ENCODE measurements at regions not wholly inside any gene's neighbourhood (a gene's known extent, or its start where the extent isn't known, plus 50 kb on each side); places are given as distances from the start of the nearest gene placed in this dataset.

DNA sequence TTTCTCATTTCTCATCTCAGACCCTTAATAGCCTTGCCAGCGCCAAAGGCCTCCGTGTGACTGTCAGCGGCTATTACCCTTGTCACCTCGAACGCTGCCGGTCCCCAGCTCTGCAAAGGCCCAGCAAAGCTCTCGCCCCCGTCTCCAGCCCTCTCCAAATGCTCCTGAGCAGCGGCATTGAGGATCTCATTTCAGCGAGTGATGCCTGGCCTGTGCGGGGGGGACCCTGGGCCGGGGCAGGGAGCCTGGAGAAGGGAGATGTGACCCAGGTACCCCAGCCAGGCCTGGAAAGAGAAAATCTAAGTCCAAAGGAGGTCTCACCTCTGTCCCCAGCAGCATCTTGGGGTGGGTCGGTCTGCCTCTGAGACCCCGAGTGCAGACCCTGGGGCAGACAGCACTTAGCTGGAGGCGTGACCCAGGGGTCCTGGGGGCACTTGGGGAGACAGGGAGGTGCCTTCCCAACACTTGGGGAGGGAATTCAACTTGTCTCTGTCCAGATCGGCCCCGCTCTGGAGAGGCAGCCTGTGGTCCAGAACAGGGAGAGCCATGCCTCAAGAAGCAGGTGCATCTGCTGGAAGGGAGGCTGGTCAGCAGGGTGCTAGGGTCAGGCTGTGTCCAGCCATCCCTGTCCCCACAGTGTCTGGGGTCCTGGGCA, 521.3 kb downstream of the TBC1D22A start:
- no peak for DNase-seq (ENCODE audit: low read depth)

DNA sequence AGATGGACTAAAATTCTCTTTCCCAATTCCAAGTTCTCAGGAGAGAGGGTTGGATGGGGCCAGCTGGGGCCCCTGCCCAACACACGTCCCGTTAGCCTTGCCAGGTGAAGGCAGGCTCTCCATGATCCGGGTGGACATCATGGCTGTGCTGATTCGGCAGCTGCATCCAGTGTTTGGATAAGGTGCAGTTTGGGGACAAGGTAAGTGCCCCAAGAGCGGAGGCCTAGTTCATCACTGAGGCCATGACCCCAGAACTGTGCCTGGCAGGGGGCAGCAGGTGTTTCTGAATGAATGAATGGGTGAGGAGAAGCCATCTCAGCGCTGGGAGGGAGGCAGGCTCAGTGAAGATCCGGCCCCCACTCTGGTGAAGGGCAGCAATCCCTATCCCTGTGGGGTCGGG, 520.4 kb downstream of the TBC1D22A start:
- DNase-seq (ENCODE audit: low read depth) = no peak

DNA sequence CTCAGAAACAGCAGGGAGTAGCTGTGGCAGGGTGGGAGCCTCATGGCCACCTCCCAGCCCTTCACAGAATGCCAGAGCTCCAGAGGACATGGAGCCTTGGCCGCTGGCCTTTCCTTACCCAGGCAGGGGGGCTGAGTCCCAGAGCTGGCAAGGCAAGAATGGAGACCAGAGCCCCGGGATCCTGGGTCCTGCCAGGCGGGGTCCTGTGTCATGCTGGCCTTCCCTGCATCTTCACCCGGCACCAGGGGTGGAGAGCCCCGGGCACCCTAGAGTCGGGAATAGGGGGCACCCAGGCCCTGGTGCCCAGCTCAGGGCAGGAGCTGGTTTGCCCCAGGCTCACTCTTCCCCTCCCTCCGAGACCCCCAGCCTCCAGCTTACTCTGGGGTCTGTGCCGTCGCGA, 519.9 kb downstream of the TBC1D22A start:
- no peak for DNase-seq (ENCODE audit: low read depth)

DNA sequence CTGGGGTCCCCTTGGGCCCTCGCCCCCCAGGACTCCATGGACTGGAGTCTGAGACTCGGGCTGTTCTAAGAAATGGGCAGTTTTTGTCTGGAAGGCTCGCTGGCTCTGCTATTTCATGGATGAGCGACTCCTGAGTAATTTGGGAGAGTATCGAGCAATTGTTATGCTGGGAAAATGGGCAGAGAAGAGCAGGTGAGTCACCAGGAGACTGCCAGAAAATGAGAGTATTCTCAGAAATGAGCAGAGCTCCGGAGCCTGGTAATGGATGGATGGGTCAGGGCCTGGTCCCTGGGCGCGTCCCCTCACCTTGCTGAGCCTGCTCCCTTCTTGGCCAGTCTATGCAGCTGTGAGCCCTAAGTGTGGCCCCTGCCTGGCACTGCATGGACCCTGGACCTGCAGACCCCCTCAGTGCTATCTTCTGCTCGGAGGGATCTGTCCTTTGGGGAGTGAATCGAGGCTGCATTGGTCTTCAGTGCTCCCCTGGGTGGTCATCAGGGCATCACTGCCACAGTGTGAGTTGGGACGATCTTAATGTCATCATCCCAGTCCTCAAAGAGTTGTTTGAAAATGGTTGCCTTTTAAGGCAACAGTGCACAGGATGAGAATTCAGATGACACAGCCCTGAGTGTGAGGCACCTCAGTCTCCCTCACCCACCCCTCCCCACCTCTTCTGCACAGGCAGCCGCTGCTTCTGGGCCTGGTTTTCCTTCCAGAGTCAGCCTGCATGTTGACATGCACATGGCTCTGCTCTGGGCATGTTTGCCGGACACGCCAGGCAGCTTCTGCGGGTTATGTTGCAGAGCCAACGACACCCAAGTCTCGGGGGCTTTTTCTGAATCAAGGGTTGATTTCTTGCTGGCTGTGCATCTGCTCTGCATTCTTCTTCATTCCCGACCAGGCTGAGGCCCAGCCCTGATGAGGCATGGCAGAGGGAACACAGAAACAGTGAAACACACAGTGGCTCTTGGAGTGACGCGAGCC, 519.0 kb downstream of the TBC1D22A start:
- peak; percentile 44 for DNase-seq (ENCODE audit: low read depth)

DNA sequence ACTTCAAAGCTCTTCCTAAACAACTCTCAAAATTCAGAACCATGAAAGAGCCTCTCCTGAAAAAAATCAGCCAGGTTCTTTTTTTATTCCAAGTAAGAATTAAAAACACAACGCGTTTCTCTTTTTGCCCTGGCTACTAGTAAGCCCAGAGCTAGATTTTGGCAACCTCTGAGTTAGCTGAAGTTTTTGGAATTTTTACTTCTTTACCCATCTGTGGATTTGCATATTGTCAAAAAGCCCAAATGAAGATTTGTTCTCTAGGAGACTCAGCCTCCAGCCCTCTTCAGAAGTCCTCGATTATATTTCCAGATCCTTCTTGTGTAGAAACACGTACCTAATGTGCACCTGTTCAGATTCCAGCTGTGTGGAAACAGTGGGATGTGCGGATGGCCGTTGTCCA, 517.9 kb downstream of the TBC1D22A start:
- no peak for DNase-seq (ENCODE audit: low read depth)

DNA sequence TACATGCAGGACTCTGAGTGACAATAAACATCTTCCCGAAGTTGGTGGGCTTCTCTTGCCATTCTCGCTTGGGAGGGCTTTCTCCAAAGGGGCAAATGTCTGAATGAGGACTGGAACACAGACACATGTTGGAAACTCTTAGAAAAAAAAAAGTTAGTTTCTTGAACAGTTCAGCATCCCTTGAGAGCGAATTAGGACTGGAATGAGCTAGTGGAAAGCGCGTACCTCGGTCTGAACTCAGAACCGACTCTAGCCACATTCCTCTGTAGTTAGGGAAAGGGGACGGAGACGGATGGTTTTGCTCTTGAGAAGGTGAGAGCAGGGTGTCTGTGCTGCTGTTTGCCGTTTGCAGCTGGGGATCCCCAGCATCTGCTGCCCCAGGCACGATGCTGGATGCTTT, 517.3 kb downstream of the TBC1D22A start:
- DNase-seq (ENCODE audit: low read depth) = no peak

DNA sequence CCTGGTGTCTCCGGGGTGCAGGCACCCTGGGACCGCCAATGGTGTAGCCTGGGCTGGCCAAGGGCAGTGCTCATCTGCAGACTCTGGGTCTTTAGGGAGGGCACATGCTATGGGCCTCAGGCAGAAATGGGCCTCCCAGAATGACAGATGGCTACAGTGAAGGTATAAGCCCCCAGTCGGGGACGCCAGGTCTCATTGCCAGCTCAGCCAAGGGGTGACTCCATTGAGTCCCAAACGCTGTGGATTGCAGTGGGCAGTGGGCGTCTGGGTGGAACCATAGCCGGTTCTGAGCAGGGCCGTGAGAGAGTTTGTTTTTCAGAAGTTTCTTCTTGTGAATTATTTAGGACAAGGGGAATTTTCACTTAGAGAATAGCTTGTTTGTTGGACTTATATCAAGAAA, 516.9 kb downstream of the TBC1D22A start:
- no peak for DNase-seq (ENCODE audit: low read depth)

DNA sequence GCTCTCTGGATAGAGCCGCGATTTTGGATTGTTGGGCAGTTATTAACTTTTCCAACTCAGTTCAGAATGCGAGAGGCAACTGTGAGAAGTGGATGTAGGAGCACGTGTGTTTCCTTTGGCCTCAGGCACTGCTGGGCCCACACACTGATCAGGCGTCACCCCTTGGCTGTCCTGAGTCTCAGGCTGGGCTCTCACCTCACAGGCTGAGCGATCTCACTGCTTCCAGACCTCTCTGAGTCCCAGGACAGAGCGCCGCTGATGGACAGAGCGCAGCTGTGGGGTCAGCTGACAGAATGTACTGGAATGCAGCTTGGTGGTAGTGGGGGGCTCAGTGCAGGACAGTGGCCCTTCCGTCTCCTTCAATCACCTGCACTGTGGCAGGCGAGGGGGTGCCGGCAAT, 516.2 kb downstream of the TBC1D22A start:
- no peak for DNase-seq (ENCODE audit: low read depth)

DNA sequence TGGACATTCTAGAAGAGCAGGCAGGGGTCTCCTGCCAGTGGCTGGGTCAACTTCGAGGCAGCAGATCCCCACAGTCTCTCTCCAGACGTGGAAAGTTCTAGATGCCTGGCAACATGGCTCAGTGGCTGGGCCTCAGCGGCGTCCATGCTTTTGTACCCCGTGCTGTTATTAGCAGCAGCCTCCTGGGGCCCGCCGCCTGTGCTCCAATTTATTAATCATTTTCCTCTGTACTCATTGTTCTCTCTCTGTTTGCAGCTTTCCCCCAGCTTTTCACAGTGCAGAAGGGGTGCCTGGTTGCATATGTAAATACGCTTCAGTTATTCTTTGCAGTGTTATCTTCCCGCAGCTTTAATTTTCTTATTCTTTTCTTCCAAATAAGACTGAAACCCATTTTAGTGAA, 515.1 kb downstream of the TBC1D22A start:
- no peak for DNase-seq (ENCODE audit: low read depth)

DNA sequence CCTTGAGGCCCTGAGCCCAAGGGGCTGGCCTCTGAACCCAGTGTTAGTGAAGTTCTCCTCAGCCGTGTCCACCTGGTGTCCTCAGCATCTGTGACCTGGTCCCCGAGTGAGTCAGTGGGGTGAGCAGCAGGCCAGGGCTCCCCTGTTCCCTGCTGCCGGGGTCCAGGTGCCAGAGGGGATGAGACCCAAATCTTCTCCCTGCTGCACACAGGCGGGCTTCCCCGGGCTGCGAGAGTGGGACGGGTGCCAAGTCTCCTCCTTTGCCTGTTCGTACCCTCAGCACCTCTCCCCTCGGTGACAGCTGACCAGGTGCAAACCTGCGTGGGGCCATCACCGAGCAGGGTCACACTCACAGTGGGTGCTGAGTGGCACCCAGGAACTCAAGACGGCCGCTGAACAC, 514.5 kb downstream of the TBC1D22A start:
- DNase-seq (ENCODE audit: low read depth) = no peak

DNA sequence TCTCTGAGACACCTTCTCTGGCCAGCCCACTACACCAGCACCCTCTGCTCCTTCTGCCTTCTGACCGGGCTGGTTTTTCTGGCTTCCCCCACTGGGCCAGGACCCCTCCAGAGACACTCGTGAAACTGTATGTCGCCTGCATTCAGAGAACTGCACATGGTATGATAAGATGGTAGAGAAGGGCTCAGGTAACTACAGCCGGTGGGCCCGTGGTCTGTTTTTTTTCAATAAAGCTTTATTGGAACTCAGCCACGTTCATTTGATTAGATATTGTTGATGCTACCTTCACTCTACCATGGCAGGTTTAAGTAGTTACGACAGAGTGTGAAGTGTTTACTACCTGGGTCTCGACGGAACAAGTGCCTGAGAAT, 514.0 kb downstream of the TBC1D22A start:
- DNase-seq (ENCODE audit: low read depth) = no peak

DNA sequence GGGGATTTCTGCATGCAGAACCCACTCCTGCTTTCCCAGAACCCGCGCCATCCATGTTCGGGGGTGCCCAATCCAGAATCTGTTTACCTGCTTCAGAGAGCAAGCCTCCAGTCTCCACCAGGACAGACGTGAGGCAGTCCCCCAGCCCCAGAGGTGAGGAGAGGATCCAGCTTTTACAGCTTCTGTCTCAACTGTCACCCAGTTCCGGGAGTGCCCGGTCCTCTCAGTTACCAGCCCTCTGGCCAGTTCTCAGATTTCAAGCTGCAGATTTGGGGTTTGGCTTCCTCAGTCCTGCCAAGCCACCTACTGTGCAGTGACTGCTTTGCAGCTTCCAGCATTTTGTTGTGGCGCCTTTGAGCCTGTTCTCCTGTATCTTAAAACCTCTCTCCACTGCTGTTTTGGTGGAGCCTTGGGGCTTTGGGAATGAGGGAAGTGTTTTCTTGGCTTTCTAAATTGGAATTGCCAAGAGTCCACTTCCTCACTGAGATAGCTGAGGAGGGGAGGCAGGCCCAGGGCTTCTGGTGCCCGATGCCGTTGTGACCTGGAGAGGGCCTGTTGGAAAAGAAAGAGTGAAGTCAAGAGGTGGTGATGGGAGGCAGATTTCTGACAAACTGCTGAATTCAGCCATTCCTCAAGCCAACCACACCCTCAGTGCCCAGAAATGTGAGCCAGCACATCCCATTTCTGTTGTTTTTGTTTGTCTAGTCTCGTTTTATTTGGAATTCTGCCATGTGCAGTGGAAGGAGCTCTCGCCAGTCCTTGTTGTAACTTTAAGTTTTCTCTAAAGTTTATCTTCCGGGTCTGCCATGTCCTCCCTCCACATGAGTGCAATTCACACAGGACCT, 513.4 kb downstream of the TBC1D22A start:
- DNase-seq (ENCODE audit: low read depth) = no peak

DNA sequence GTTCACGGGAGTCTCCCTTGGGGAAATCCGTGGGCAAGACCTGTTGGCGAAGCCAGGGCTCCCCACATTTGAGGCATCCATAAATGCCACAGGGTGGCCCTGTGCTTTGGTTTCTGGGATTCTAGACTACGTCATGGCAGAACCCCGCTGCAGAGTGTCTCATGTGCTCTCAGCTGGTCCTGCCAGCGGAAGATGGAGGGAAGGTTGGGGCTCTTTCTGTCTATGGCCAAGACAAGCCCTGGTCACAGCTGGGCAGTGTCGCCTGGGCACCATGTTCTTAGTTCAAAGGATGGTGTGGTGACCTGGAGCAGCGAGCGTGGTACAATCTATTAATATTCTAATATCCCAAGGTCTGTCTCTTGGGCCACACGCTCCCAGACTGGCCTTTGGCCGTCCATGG, 511.7 kb downstream of the TBC1D22A start:
- no peak for DNase-seq (ENCODE audit: low read depth)

DNA sequence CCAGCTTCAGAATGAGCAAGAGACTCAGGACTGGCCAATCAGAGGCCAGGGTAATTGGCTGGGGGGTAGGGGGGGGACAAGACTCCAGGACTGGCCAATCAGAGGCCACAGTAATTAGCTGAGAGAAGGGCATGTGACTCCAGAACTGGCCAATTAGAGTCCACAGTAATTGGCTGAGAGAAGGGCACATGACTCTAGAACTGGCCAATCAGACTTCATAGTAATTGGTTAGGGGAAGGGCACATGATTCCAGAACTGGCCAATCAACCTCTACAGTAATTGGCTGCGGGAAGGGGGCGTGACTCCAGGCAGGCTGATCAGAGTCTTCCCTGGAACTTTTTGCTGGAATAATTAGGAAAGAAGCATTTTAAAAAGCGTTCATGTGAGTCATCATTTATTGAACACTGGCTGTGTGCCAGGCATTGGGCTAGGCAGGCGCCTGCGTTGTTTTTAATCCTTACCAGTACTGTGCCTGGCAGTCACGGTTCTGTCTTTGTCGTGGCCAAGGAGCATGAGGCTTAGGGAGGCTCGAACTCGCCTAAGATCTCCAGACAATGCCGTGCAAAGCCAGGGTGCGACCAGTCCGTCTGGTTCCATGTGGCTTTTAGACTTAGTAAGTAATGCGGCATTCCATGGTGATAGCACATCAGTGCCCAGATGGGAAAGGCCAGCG, 508.1 kb downstream of the TBC1D22A start:
- DNase-seq (ENCODE audit: low read depth) = peak; percentile 24

DNA sequence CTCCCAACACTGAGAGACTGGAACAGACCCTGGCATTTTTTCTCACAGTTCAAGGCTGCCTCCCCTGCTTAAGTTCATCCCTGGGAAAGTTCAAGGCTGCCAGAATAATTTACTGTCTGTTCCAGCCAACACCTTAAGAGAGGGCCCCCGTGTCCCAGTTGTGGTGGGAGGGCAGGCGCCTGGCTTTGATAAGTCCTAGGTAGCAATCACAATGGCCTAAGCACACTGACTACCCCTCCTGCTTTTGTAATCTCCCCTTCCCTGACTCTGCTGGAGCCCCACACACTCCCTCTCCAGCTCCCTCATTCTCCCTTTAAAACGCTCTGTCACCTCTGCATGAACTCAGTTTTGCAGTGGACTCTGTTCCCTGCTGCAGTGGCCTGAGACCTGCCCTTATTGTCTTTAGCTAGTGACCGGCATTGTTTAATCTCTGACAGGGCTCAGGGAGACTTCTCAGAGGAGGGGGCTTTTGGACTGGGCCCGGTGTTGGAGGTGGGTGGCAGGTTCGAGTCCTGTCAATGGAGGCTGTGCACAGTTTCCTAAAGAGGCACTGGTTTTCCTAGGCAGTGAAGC, 507.2 kb downstream of the TBC1D22A start:
- DNase-seq (ENCODE audit: low read depth) = no peak

DNA sequence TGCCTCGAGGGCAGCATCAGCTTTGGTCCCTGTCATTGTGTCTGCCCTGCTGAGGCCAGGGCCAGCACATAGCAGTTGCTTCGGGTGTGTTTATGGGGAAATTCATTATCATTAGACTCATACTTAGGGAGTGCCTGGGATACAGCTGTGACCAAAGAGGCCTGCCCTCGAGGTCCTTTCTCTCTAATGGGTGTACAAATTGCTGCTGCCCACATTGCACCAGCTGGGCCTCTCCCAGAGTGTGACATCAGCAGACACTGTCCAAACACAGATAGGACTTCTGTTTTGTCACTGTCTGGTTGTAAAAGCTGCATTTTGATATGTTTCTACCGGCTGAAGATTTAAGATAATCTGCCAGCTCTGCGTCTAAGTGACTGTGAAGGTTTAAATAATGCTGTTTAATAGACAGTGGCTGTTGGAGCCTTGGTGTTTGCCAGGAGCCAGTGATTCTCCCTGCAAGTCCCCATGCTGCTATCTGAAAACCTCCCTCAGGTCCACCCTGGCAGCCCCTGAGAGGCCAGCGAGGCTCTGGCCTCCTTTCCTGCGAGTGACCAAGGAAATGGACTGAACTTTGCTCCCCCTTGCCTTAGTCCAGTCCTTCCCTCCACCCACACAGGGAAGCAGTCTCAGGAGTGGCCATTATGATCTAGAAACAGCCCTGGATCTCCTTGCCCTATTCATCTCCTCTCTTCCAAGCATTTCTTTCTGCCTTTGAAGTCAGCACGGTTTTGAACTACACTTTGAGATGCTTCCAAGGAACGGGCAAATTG, 505.2 kb downstream of the TBC1D22A start:
- DNase-seq (ENCODE audit: low read depth) = no peak

DNA sequence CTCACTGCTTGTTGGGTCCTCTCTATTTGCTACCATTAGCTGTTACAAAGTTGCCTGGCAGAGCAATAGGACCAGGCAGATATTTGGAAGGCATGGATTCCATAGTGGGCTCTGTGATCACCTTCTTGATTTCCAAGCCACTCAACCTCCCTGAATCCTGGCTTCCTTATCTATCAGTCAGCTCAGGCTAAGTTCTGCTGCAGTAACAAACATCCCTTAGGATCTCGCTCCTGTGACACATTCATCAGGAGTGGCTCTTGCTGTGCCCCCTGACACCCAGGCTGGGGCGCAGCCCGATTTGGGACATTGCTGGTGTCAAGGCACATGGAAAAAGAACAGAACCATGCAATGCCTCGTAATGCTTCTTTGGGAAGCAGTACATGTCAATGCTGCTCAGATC, 503.9 kb downstream of the TBC1D22A start:
- DNase-seq (ENCODE audit: low read depth) = no peak

DNA sequence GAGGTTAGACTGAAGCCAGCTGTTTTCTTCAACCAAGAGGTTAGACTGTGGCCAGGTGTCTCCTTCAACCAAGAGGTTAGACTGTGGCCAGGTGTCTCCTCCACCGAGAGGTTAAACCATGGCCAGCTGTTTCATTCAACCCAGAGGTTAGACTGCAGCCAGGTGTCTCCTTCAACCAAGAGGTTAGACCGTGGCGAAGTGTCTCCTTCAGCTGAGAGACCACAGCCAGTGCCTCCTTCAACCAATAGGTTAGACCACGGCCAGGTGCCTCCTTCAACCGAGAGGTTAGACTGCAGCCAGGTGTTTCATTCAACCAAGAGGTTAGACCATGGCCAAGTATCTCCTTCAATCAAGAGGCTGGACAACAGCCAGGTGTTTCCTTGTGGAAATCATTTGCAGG, 498.1 kb downstream of the TBC1D22A start:
- no peak for DNase-seq (ENCODE audit: low read depth)

DNA sequence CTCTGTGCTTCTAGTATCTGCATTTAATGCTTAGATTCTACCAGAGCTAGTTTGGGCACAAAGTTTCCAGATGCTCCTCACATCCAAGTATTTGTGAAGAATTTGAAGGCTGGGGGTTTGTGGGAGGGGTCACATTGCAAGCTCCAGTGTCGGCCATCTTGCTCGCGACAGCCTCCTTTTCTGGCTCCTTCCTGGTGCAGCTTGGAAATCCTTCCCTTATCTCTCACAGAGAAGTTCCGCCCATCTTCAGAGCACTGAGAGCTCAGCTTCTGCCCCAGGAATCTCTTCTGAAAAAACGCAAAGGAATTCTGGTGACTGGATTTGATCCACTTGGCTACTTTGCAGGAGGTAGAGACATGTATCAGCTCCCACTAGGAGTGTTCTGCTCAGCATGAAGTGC, 497.5 kb downstream of the TBC1D22A start:
- DNase-seq (ENCODE audit: low read depth) = peak; percentile 41

DNA sequence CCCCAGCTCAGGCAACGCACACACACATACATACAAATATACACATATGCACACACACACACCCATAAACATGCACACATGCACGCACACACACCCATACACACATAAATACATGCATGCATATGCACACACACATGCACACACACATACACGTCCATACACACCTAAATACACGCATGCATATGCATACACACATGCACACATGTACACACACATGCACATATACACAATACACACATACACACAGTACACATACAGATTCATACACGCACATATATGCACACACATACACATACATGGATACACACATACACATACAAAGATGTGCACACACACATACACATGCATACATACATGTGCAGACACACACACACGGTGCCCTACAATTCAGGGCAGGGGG, 496.6 kb downstream of the TBC1D22A start:
- DNase-seq (ENCODE audit: low read depth) = no peak
